CD14-positive monocyte (primary cell): ENCODE measurements at regions not wholly inside any gene's neighbourhood (a gene's known extent, or its start where the extent isn't known, plus 50 kb on each side); places are given as distances from the start of the nearest gene placed in this dataset.

Experiments
- DNase-seq, 3 donors: peaks; one replicate each; pipeline ENCODE4 v3.0.0-alpha.2; 2011 to 2022
- H2AFZ ChIP-seq: 2 replicates; pipeline ENCODE4 v1.6.0; 2012; ENCODE audit warnings: mild to moderate bottlenecking, low read depth, low read length, inconsistent platforms; ENCODE audit not compliant: insufficient read depth, poor library complexity, severe bottlenecking
- H3K27ac ChIP-seq, 2 donors: 1 replicate in 1 of 2; 2 replicates in 1 of 2; pipeline ENCODE4 v1.5.1; 2012 to 2013; ENCODE audit warnings: low read length in 2 of 2, control low read depth in 1 of 2, inconsistent platforms in 1 of 2, low read depth in 1 of 2, mild to moderate bottlenecking in 1 of 2
- H3K27me3 ChIP-seq, 2 donors: one replicate each; pipeline versions ENCODE4 v1.6.0 to v1.6.1; 2011 to 2013; ENCODE audit warnings: low read length in 2 of 2; ENCODE audit not compliant: control insufficient read depth in 2 of 2, insufficient read depth in 2 of 2
- H3K36me3 ChIP-seq, 2 donors: replicated peaks in 1 of 2; 1 replicate in 1 of 2; 2 replicates in 1 of 2; pipeline versions ENCODE4 v1.5.1 to v1.6.1; 2012 to 2013; ENCODE audit warnings: low read length in 2 of 2, control low read depth in 1 of 2, inconsistent platforms in 1 of 2, mild to moderate bottlenecking in 1 of 2; ENCODE audit not compliant: insufficient read depth in 2 of 2, control insufficient read depth in 1 of 2
- H3K4me1 ChIP-seq, 2 donors: 1 replicate in 1 of 2; 2 replicates in 1 of 2; pipeline versions ENCODE4 v1.5.1 to v1.6.1; 2012 to 2013; ENCODE audit warnings: low read length in 2 of 2, control low read depth in 1 of 2, inconsistent platforms in 1 of 2, mild to moderate bottlenecking in 1 of 2, moderate library complexity in 1 of 2; ENCODE audit not compliant: insufficient read depth in 2 of 2, control insufficient read depth in 1 of 2
- H3K4me2 ChIP-seq: replicated peaks from 2 replicates; pipeline ENCODE3; 2012; ENCODE audit warnings: low read length, moderate library complexity, mild to moderate bottlenecking; ENCODE audit not compliant: poor library complexity, severe bottlenecking; ENCODE audit errors: extremely low read depth
- H3K4me3 ChIP-seq, 3 experiments: fragments of 200-600 bp in 1 of 3; sonication (generic) in 1 of 3; replicated peaks in 1 of 3; 1 replicate in 2 of 3; 2 replicates in 1 of 3; pipeline ENCODE4 v1.5.1; 2011 to 2013; ENCODE audit warnings: low read length in 3 of 3, mild to moderate bottlenecking in 3 of 3, control low read depth in 2 of 3, low read depth in 2 of 3, inconsistent platforms in 1 of 3, moderate library complexity in 1 of 3
- H3K79me2 ChIP-seq: 2 replicates; pipeline ENCODE4 v1.6.0; 2012; ENCODE audit warnings: mild to moderate bottlenecking, control low read depth, inconsistent platforms, low read length, moderate library complexity; ENCODE audit not compliant: insufficient read depth
- H3K9ac ChIP-seq: 2 replicates; pipeline ENCODE4 v1.6.0; 2017; ENCODE audit warnings: low read length, mild to moderate bottlenecking; ENCODE audit not compliant: insufficient read depth, poor library complexity, severe bottlenecking
- H3K9me3 ChIP-seq, 2 donors: replicated peaks in 1 of 2; 1 replicate in 1 of 2; 2 replicates in 1 of 2; pipeline versions ENCODE4 v1.5.1 to v1.6.1; 2012 to 2013; ENCODE audit warnings: low read length in 2 of 2, control low read depth in 1 of 2; ENCODE audit not compliant: control insufficient read depth in 1 of 2, insufficient read depth in 1 of 2
- H4K20me1 ChIP-seq: 2 replicates; pipeline ENCODE4 v1.6.0; 2012; ENCODE audit warnings: mild to moderate bottlenecking, low read length, control low read depth, moderate library complexity; ENCODE audit not compliant: insufficient read depth
- H3K27ac Mint-ChIP-seq, 7 donors: one replicate each; pipeline ENCODE4 v1.8.0; 2020; ENCODE audit warnings: mild to moderate bottlenecking in 7 of 7, mixed read lengths in 7 of 7, moderate library complexity in 6 of 7, inconsistent platforms in 2 of 7
- H3K27me3 Mint-ChIP-seq, 3 donors: one replicate each; pipeline ENCODE4 v1.8.0; 2021 to 2022; ENCODE audit warnings: low read depth in 3 of 3, mild to moderate bottlenecking in 3 of 3, mixed read lengths in 3 of 3, moderate library complexity in 3 of 3, inconsistent platforms in 1 of 3
- H3K36me3 Mint-ChIP-seq, 2 donors: one replicate each; pipeline ENCODE4 v1.8.0; 2020; ENCODE audit warnings: mixed read lengths in 2 of 2, inconsistent platforms in 1 of 2, mild to moderate bottlenecking in 1 of 2
- H3K4me1 Mint-ChIP-seq: one replicate; pipeline ENCODE4 v1.8.0; 2020; ENCODE audit warnings: mild to moderate bottlenecking, mixed read lengths
- H3K4me3 Mint-ChIP-seq, 2 donors: one replicate each; pipeline ENCODE4 v1.8.0; 2020; ENCODE audit warnings: mild to moderate bottlenecking in 2 of 2, mixed read lengths in 2 of 2, moderate library complexity in 1 of 2
- H3K9me3 Mint-ChIP-seq, 7 donors: one replicate each; pipeline ENCODE4 v1.8.0; 2020 to 2022; ENCODE audit warnings: mixed read lengths in 7 of 7, mild to moderate bottlenecking in 6 of 7, moderate library complexity in 6 of 7, inconsistent platforms in 2 of 7
- WGBS: methylation state at CpG from one replicate; pipeline ENCODE4 v1.1.5; 2013; ENCODE audit warnings: missing lambda C conversion rate; ENCODE audit not compliant: insufficient coverage; 5-methylcytosine and 5-hydroxymethylcytosine counted together
- intact Hi-C, 2 donors: fragments of 100-400 bp; cut with micrococcal nuclease; formaldehyde crosslinking; loops; one replicate each; pipeline versions ENCODE4 v1.15.0 to v1.15.1; 2023
- TF ChIP-seq, protein P1 (sequence below): fragments of 200-600 bp; IDR thresholded peaks from one replicate; pipeline ENCODE4 v1.8.0; 2022; ENCODE audit warnings: antibody characterized with exemption, mild to moderate bottlenecking

DNA sequence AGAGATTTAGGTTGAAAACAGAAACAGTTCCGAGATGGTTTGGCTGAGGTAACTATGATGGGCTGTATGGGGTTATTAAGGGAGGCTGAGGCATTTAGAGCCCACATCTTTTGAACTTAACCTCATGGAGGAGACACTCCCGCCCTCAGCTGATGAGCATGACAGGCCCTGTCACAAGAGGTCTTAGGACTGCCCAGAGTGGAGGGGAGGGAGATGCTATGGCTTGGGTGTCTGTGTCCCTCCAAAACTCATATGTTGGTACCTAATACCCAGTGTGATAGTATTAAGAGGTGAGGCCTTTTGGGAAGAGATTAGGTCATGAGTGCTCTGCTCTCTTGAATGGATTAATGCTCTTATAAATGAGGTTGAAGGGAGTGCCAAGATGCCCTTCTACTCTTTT, 126.6 kb downstream of the CDC5L start:
- Histone ChIP-seq H3K79me2 (no peaks in the 10 kb centered on the region), H3K9me3 (peaks cover 0 to 7% of the 10 kb centered on the region in 2 donors), H3K4me3 (no peak overlapping the region), H3K9ac (no peak overlapping the region), H4K20me1 (no peaks in the 10 kb centered on the region), H3K4me2 (no peak overlapping the region), H3K27ac (no peak overlapping the region), H3K36me3 (no peaks in the 10 kb centered on the region), H3K27me3 (peaks cover 2 to 18% of the 10 kb centered on the region in 2 donors), H3K4me1 (no peaks in the 10 kb centered on the region), H2AFZ (no peak overlapping the region)
- no peak for DNase-seq
- H3K36me3 Mint-ChIP-seq, result no peaks in the 10 kb centered on the region
- no peak overlapping the region for H3K27ac Mint-ChIP-seq
- no peak overlapping the region for H3K4me3 Mint-ChIP-seq
- WGBS, result 100% methylated on average over 2 of the region's 2 CpGs
- peaks cover 8 to 18% (median 12%) of the 10 kb centered on the region in 7 donors for H3K9me3 Mint-ChIP-seq
- peaks cover 17 to 40% (median 24%) of the 10 kb centered on the region in 3 donors for H3K27me3 Mint-ChIP-seq
- peaks cover 3% of the 10 kb centered on the region for H3K4me1 Mint-ChIP-seq
- intact Hi-C loops, result no loop called here
- TF ChIP-seq, protein P1, sequence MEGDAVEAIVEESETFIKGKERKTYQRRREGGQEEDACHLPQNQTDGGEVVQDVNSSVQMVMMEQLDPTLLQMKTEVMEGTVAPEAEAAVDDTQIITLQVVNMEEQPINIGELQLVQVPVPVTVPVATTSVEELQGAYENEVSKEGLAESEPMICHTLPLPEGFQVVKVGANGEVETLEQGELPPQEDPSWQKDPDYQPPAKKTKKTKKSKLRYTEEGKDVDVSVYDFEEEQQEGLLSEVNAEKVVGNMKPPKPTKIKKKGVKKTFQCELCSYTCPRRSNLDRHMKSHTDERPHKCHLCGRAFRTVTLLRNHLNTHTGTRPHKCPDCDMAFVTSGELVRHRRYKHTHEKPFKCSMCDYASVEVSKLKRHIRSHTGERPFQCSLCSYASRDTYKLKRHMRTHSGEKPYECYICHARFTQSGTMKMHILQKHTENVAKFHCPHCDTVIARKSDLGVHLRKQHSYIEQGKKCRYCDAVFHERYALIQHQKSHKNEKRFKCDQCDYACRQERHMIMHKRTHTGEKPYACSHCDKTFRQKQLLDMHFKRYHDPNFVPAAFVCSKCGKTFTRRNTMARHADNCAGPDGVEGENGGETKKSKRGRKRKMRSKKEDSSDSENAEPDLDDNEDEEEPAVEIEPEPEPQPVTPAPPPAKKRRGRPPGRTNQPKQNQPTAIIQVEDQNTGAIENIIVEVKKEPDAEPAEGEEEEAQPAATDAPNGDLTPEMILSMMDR, result no peak

DNA sequence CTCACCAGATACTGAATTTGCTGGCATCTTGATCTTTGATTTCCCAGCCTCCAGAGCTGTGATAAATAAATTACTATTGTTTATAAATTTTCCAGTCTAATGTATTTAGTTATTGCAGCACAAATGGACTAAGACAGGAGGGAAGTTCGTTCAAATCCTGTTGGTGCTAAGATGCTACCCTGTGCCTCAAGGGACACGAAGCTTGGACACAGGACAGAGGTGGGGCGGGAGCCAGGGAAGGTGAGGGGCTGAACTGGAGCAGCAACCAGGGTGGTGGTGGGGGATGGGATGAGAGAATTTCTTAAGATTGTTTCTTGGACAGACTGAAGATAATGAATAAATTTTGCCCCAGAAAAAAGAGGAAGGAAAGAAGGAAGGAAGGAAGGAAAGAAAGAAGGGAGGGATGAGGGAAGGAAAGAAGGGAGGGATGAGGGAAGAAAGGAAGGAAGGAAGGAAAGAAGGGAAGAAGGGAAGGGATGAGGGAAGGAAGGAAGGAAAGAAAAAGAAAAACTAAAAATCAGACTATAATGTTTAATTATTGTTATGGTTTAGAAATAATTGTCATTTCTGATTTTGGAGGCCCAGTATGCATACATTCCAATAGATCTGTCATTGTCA, 127.2 kb downstream of the CDC5L start:
- no peak overlapping the region for H3K4me3 Mint-ChIP-seq
- intact Hi-C loops, result no loop called here
- TF ChIP-seq, protein P1, result no peak

More for the DNA sequence above, 127.2 kb downstream of the CDC5L start:
- Histone ChIP-seq H3K9ac (no peak overlapping the region), H3K27me3 (peaks cover 2 to 18% of the 10 kb centered on the region in 2 donors), H3K4me2 (no peak overlapping the region), H3K36me3 (no peaks in the 10 kb centered on the region), H3K4me3 (no peak overlapping the region), H3K79me2 (no peaks in the 10 kb centered on the region), H2AFZ (no peak overlapping the region), H4K20me1 (no peaks in the 10 kb centered on the region), H3K9me3 (peaks cover 0 to 8% of the 10 kb centered on the region in 2 donors), H3K27ac (no peak overlapping the region), H3K4me1 (no peaks in the 10 kb centered on the region)
- peaks cover 19 to 44% (median 24%) of the 10 kb centered on the region in 3 donors for H3K27me3 Mint-ChIP-seq
- H3K27ac Mint-ChIP-seq, result peak overlapping the region in 2 of 7 donors; percentile 3 to 11
- peaks cover 8 to 24% (median 14%) of the 10 kb centered on the region in 7 donors for H3K9me3 Mint-ChIP-seq
- WGBS, result 97% methylated on average over 3 of the region's 3 CpGs
- H3K4me1 Mint-ChIP-seq, result peaks cover 3% of the 10 kb centered on the region
- no peaks in the 10 kb centered on the region for H3K36me3 Mint-ChIP-seq
- DNase-seq, result no peak
